Endodermal cell (in vitro differentiated cells): ENCODE measurements at regions not wholly inside any gene's neighbourhood (a gene's known extent, or its start where the extent isn't known, plus 50 kb on each side); places are given as distances from the start of the nearest gene placed in this dataset.

Source experiments
- DNase-seq: peaks from one replicate; pipeline ENCODE4 v3.0.0-alpha.2; 2017
- H3K27ac ChIP-seq: 2 replicates; pipeline ENCODE4 v1.5.1; 2013; ENCODE audit warnings: mild to moderate bottlenecking, low read depth, low read length, moderate library complexity
- H3K27me3 ChIP-seq: 2 replicates; pipeline ENCODE4 v1.6.1; 2013; ENCODE audit warnings: mild to moderate bottlenecking, low read length, moderate library complexity; ENCODE audit not compliant: insufficient read depth, control insufficient read depth, poor library complexity, severe bottlenecking
- H3K36me3 ChIP-seq: 2 replicates; pipeline ENCODE4 v1.7.0; 2013; ENCODE audit warnings: mild to moderate bottlenecking, low read length, moderate library complexity; ENCODE audit not compliant: control insufficient read depth, insufficient read depth
- H3K4me1 ChIP-seq: one replicate; pipeline ENCODE4 v1.7.0; 2013; ENCODE audit warnings: low read length; ENCODE audit not compliant: control insufficient read depth, insufficient read depth
- H3K4me3 ChIP-seq: 2 replicates; pipeline ENCODE4 v1.5.1; 2013; ENCODE audit warnings: mild to moderate bottlenecking, low read length, moderate library complexity
- H3K9ac ChIP-seq: 2 replicates; pipeline ENCODE4 v1.6.1; 2013; ENCODE audit warnings: mild to moderate bottlenecking, low read length, moderate library complexity; ENCODE audit not compliant: poor library complexity, severe bottlenecking; ENCODE audit errors: extremely low read depth
- H3K9me3 ChIP-seq: 2 replicates; pipeline ENCODE4 v1.6.1; 2013; ENCODE audit warnings: mild to moderate bottlenecking, low read length, moderate library complexity; ENCODE audit not compliant: control insufficient read depth
- H3K27ac Mint-ChIP-seq: 2 replicates; pipeline ENCODE4 v1.8.0; 2020; ENCODE audit warnings: mixed read lengths
- H3K27me3 Mint-ChIP-seq: 2 replicates; pipeline ENCODE4 v1.8.0; 2021; ENCODE audit warnings: mild to moderate bottlenecking, mixed read lengths; ENCODE audit not compliant: insufficient read depth
- H3K36me3 Mint-ChIP-seq: 2 replicates; pipeline ENCODE4 v1.8.0; 2020; ENCODE audit warnings: low read depth, mixed read lengths
- H3K4me1 Mint-ChIP-seq: 2 replicates; pipeline ENCODE4 v1.8.0; 2020; ENCODE audit warnings: mixed read lengths
- H3K4me3 Mint-ChIP-seq: 2 replicates; pipeline ENCODE4 v1.8.0; 2020; ENCODE audit warnings: mild to moderate bottlenecking, moderate library complexity, mixed read lengths
- H3K9me3 Mint-ChIP-seq: 2 replicates; pipeline ENCODE4 v1.8.0; 2020; ENCODE audit warnings: mild to moderate bottlenecking, mixed read lengths
- CTCF ChIP-seq: fragments of 200-600 bp; sonication (generic); conservative IDR thresholded peaks from 2 replicates; pipeline ENCODE4 v1.5.0; 2021; ENCODE audit warnings: antibody characterized with exemption, mild to moderate bottlenecking
- WGBS, 2 experiments: methylation state at CpG; one replicate each; pipeline versions ENCODE4 v1.1.5 to v1.1.7; 2013; ENCODE audit warnings: missing lambda C conversion rate in 2 of 2, mixed read lengths in 1 of 2; ENCODE audit not compliant: insufficient coverage in 1 of 2, insufficient read length in 1 of 2; 5-methylcytosine and 5-hydroxymethylcytosine counted together

- no peaks in the 10 kb centered on the region for H3K9me3 Mint-ChIP-seq
- H3K27me3 Mint-ChIP-seq = no peaks in the 10 kb centered on the region
- H3K27ac Mint-ChIP-seq = no peak overlapping the region
- WGBS, 2 experiments = 76 to 91% methylated on average over 2 to 3 of the region's 3 CpGs
- no peaks in the 10 kb centered on the region for H3K36me3 ChIP-seq
- no peaks in the 10 kb centered on the region for H3K27me3 ChIP-seq
- DNase-seq = no peak
- no peak overlapping the region for H3K27ac ChIP-seq
- H3K4me1 ChIP-seq = peaks cover 8% of the 10 kb centered on the region
- H3K4me3 ChIP-seq = no peak overlapping the region
- H3K9ac ChIP-seq = no peak overlapping the region
- no peak overlapping the region for H3K4me3 Mint-ChIP-seq
- peaks cover 12% of the 10 kb centered on the region for H3K4me1 Mint-ChIP-seq
- no peaks in the 10 kb centered on the region for H3K9me3 ChIP-seq
- TF ChIP-seq CTCF = no peak
- no peaks in the 10 kb centered on the region for H3K36me3 Mint-ChIP-seq
Observed at GRCh38 chr4:137039370-137039769, 492.9 kb downstream of the PCDH18 start.

GRCh38 chr4:137032222-137032621 lies 500.1 kb downstream of the PCDH18 start:
- Mint-ChIP-seq H3K27me3 (no peaks in the 10 kb centered on the region), H3K4me1 (no peaks in the 10 kb centered on the region), H3K36me3 (no peaks in the 10 kb centered on the region), H3K9me3 (peaks cover 5% of the 10 kb centered on the region), H3K27ac (no peak overlapping the region), H3K4me3 (no peak overlapping the region)
- H3K36me3 ChIP-seq = no peaks in the 10 kb centered on the region
- no peak overlapping the region for H3K27ac ChIP-seq
- H3K9me3 ChIP-seq = no peaks in the 10 kb centered on the region
- DNase-seq = no peak
- H3K4me3 ChIP-seq = no peak overlapping the region
- no peak overlapping the region for H3K9ac ChIP-seq
- no peaks in the 10 kb centered on the region for H3K27me3 ChIP-seq
- no peaks in the 10 kb centered on the region for H3K4me1 ChIP-seq
- peak; percentile 25 for TF ChIP-seq CTCF

GRCh38 chr4:137029026-137029425 lies 503.3 kb downstream of the PCDH18 start:
- Mint-ChIP-seq H3K9me3 (peaks cover 2% of the 10 kb centered on the region), H3K4me3 (no peak overlapping the region), H3K36me3 (no peaks in the 10 kb centered on the region), H3K4me1 (peaks cover 10% of the 10 kb centered on the region), H3K27me3 (no peaks in the 10 kb centered on the region), H3K27ac (no peak overlapping the region)
- Histone ChIP-seq H3K27ac (no peak overlapping the region), H3K27me3 (no peaks in the 10 kb centered on the region), H3K9ac (no peak overlapping the region), H3K4me1 (no peaks in the 10 kb centered on the region), H3K36me3 (no peaks in the 10 kb centered on the region), H3K4me3 (no peak overlapping the region), H3K9me3 (no peaks in the 10 kb centered on the region)
- no peak for DNase-seq
- no peak for TF ChIP-seq CTCF
- WGBS, 2 experiments = 81% methylated on average over 3 of the region's 3 CpGs; no CpG with 5 or more reads in 1 of the 2 experiments
